Esophagus squamous epithelium (tissue), 4 donors: ENCODE measurements at regions not wholly inside any gene's neighbourhood (a gene's known extent, or its start where the extent isn't known, plus 50 kb on each side); places are given as distances from the start of the nearest gene placed in this dataset.

Experiments used
- CTCF ChIP-seq, 6 experiments: fragments of 450-650 bp in 4 of 6; fragments of 200-600 bp in 2 of 6; sonication (generic) in 2 of 6; IDR thresholded peaks; one replicate each; pipeline ENCODE4 v1.5.1; 2016 to 2019; ENCODE audit warnings: antibody characterized with exemption in 6 of 6, mild to moderate bottlenecking in 4 of 6, moderate library complexity in 4 of 6
- POLR2A ChIP-seq, 4 donors: fragments of 450-650 bp; IDR thresholded peaks; one replicate each; pipeline ENCODE4 v1.6.1; 2017; ENCODE audit warnings: antibody characterized with exemption in 4 of 4, mild to moderate bottlenecking in 4 of 4, moderate library complexity in 3 of 4

DNA sequence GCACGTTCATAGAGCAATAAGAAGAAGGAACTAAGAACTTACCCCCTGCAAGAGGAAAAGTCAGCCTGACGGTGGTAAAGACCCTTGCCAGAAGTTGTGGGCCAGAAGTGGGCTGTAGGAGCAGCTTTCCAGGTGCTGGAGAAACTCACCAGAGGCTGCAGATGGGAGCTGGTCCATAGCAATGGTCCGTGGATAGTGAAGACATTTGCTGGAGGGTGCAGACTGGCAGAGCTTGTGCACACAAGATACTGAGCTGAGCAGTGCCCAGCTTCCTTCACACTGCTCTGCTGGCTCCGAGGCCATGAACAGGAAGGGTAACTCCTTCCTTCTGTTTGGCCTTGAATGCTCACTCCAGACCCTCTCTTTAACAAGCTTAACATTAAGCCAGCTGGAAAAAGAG, 149.8 kb upstream of the BNIP2 start:
- no peak for TF ChIP-seq CTCF (IDR thresholded peaks at IDR 0.05)
- no peak for TF ChIP-seq POLR2A (IDR thresholded peaks at IDR 0.05)
